ENCODE measurements at regions not wholly inside any gene's neighbourhood (a gene's known extent, or its start where the extent isn't known, plus 50 kb on each side); places are given as distances from the start of the nearest gene placed in this dataset.

DNA sequence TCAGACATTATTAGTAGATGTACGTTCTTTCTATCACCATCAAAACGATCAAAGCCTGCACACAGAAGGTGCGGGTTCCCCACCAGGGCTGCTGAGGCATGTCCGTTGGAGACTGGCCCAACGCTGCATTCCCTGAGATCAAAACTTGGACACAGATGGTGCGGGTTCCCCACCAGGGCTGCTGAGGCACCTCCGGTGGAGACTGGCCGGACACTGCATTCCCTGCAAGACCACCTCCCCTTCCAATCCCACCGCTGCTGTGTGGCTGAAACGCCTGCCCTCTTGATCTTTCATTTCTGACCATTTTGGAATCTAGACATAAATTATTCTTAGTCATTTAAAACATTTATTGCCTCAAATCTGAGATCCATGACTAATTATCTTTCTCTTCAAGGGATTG, 254.2 kb upstream of the SALL3 start:
- no peaks in the 10 kb centered on the region for H3K27me3 ChIP-seq
- no peaks in the 10 kb centered on the region for H3K9me3 ChIP-seq
- H3K4me1 ChIP-seq, result no peaks in the 10 kb centered on the region
- H3K36me3 ChIP-seq, result no peaks in the 10 kb centered on the region
- TF ChIP-seq, protein P1, sequence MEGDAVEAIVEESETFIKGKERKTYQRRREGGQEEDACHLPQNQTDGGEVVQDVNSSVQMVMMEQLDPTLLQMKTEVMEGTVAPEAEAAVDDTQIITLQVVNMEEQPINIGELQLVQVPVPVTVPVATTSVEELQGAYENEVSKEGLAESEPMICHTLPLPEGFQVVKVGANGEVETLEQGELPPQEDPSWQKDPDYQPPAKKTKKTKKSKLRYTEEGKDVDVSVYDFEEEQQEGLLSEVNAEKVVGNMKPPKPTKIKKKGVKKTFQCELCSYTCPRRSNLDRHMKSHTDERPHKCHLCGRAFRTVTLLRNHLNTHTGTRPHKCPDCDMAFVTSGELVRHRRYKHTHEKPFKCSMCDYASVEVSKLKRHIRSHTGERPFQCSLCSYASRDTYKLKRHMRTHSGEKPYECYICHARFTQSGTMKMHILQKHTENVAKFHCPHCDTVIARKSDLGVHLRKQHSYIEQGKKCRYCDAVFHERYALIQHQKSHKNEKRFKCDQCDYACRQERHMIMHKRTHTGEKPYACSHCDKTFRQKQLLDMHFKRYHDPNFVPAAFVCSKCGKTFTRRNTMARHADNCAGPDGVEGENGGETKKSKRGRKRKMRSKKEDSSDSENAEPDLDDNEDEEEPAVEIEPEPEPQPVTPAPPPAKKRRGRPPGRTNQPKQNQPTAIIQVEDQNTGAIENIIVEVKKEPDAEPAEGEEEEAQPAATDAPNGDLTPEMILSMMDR (IDR thresholded peaks at IDR 0.05), result no peak
- no peak for TF ChIP-seq POLR2A (IDR thresholded peaks at IDR 0.05)
- H3K4me3 ChIP-seq, result no peak overlapping the region
- no peak overlapping the region for H3K27ac ChIP-seq
- DNase-seq, result no peak

DNA sequence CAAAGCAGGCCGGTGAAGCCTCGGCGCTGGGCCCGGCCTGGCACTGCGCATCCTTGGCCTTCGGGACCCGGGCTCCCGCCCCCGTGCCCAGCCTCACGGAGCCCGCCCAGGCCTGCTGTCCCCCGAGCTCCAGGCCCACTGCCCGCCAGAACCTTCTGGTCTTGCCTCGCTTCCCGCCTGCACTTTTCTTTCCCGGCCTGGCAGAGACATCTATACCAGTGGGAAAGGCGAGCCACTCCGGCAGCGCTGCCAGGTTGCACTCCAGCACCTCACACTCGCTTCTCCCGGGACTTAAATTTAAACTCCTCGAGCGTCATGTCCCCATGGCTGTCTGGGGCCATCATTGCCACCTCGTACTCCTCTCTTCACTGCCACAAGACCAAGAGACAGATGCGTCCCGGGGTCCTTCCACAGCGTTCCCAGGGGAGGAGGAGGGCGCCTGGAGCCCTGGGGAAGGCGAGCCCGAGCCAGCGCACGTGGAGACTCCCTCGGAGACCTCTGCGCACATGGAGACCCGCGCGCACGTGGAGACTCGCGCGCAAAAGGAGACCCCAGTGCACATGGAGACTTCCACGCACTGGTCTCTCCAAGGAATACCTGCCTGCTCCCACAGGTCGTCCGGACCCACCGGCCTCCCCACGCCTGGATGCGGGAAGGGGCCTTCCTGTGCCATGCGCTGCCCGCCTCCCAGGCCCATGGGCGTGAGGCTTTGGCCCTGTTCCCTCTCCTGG, 253.1 kb upstream of the SALL3 start:
- H3K4me1 ChIP-seq, result no peaks in the 10 kb centered on the region
- DNase-seq, result no peak
- H3K27me3 ChIP-seq, result no peaks in the 10 kb centered on the region
- no peak overlapping the region for H3K4me3 ChIP-seq
- no peak for TF ChIP-seq POLR2A (IDR thresholded peaks at IDR 0.05)
- TF ChIP-seq, protein P1 (IDR thresholded peaks at IDR 0.05), result no peak
- no peaks in the 10 kb centered on the region for H3K9me3 ChIP-seq
- no peaks in the 10 kb centered on the region for H3K36me3 ChIP-seq
- no peak overlapping the region for H3K27ac ChIP-seq

DNA sequence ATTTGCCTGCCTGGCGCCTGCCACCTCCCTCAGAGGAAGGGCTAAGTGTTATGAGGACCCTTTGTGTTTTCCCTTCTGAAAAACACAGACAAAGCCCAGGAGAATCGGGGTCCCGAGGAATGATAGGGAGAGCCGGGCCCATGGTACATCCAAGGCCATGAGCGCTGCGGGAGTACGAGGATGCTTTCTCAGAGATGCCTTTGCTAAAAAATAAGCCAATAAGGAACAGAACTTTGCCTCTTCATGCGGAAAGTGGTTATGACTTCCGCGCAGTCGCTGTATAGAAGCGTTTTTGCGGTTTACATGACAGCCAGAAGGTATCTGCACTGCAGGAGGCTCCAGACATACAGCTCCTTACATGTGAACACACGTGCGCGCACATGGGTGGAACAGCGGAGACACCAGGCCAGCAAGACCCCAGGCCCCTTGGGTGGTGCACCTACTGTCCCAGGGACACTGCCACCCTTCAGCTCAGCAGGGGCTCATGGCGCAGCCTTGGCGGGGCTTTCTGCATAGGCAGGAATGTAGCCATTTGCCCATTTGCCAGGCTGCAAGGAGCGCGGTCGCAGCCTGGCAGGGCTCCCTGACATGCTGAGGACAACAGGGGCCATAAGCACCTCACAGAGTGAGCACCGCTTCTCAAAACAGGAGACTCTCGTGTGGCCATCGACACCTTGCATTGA, 252.4 kb upstream of the SALL3 start:
- Histone ChIP-seq H3K27ac (no peak overlapping the region), H3K4me1 (no peaks in the 10 kb centered on the region), H3K9me3 (no peaks in the 10 kb centered on the region), H3K27me3 (no peaks in the 10 kb centered on the region), H3K36me3 (no peaks in the 10 kb centered on the region), H3K4me3 (no peak overlapping the region)
- no peak for TF ChIP-seq POLR2A (IDR thresholded peaks at IDR 0.05)
- TF ChIP-seq, protein P1 (IDR thresholded peaks at IDR 0.05), result no peak
- no peak for DNase-seq

DNA sequence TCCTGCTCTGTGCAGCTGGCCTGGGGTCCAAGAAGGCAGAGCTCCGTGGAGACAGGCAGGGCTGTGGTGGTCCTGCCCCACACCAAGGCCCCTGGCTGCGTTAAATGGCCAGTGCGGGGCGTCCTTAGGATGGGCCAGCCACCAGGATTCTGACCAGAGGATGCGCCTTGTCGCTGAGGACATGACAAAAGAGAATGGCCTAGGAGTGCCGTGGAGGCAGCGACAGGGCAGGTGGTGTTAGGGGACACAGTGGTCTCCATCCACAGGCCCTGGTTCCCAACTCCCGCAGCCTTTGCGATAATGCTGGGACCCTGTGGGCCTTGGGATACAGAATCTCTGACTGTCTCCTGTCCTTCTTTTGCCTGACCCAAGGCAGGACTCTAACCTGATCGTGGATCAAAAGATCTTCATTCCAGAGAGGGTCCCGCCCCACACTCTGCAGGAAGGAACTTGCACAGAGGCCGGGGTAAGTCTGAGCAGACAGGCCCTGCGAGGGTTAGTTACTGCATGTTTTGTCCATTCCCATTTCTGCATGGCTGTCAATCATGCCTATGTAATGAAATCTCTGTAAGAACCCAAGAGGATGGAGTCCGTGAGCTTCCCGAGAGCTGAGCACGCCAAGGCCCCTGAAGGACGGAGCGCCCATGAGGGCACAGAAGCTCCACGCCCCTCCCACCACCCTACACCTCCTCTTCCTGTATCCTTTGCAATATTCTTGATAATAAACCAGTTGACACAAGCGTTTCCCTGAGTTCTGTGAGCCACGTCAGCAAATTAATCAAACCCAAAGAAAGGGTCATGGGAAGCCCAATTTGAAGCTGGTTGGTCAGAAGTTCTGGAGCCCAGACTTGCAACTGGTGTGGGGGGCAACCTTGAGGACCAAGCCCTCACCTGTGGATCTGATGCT, 251.5 kb upstream of the SALL3 start:
- Histone ChIP-seq H3K27ac (no peak overlapping the region), H3K4me3 (no peak overlapping the region), H3K36me3 (no peaks in the 10 kb centered on the region), H3K9me3 (no peaks in the 10 kb centered on the region), H3K27me3 (no peaks in the 10 kb centered on the region), H3K4me1 (no peaks in the 10 kb centered on the region)
- TF ChIP-seq, protein P1 (IDR thresholded peaks at IDR 0.05), result no peak
- TF ChIP-seq POLR2A (IDR thresholded peaks at IDR 0.05), result no peak
- DNase-seq, result no peak

DNA sequence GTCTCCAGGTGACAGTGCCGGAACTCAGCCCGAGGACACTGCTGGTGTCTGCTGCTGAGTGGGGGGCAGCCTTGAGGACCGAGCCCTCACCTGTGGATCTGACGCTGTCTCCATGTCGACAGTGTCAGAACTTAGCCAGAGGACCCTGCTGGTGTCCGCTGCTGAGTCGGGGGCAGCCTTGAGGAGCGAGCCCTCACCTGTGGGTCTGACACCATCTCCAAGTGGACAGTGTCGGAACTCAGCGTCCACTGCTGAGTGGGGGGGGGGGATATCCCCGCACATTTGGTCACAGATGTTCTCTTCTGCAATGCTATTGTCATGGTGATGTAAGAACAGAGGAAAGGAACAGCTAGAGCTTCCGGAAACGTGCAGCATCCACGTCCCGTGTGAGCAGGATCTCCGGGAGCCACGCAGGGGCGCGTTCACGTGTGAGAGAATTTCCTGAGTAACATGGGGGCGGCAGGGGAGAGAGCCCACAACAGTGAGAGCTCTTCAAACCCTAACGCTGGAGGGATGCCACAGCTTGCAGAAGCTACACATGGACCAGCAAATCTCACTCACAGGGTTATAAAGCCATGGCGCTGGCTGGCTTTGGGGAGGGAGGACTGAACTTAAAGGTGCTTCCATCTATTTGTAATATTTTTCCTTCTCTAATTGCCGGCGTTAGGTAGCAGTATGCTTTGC, 250.7 kb upstream of the SALL3 start:
- Histone ChIP-seq H3K27ac (no peak overlapping the region), H3K4me3 (no peak overlapping the region), H3K36me3 (no peaks in the 10 kb centered on the region), H3K9me3 (no peaks in the 10 kb centered on the region), H3K4me1 (no peaks in the 10 kb centered on the region), H3K27me3 (no peaks in the 10 kb centered on the region)
- no peak for DNase-seq
- TF ChIP-seq, protein P1 (IDR thresholded peaks at IDR 0.05), result no peak
- no peak for TF ChIP-seq POLR2A (IDR thresholded peaks at IDR 0.05)
